H1 (cell line): ENCODE measurements at regions not wholly inside any gene's neighbourhood (a gene's known extent, or its start where the extent isn't known, plus 50 kb on each side); places are given as distances from the start of the nearest gene placed in this dataset.
A peak's percentile ranks its signal among the peaks of the same experiment; 100 is the strongest.

Experiments
- CTCF ChIA-PET: fragments of 300-600 bp; sonication (Branson Sonifier 250); formaldehyde crosslinking; loops from one replicate; lab custom pipeline; 2021; ENCODE audit not compliant: partially characterized antibody; lab: Charles Lee
- POLR2A ChIA-PET: fragments of 300-600 bp; sonication (Branson Sonifier 250); formaldehyde crosslinking; loops from one replicate; lab custom pipeline; 2021; ENCODE audit warnings: inconsistent platforms; ENCODE audit not compliant: partially characterized antibody; lab: Charles Lee
- DNase-seq, 2 experiments: peaks; one replicate each; pipeline versions ENCODE4 v3.0.0 to v3.0.0-alpha.2; 2010 to 2022; ENCODE audit warnings: low spot score in 2 of 2, low read depth in 1 of 2, mixed read lengths in 1 of 2
- FAIRE-seq: peaks from 2 replicates; lab custom pipeline; 2011; peaks lifted over from hg19 to GRCh38; lab: Jason Lieb, UNC
- H2AFZ ChIP-seq: 2 replicates; pipeline ENCODE4 v1.8.1; 2012; ENCODE audit warnings: low read length, inconsistent platforms
- H2AK5ac ChIP-seq: 2 replicates; pipeline ENCODE4 v1.6.1; 2013; ENCODE audit warnings: low read depth, low read length
- H2BK120ac ChIP-seq: replicated peaks from 2 replicates; pipeline ENCODE3; 2013; ENCODE audit warnings: low read depth, low read length, inconsistent platforms
- H2BK12ac ChIP-seq: 2 replicates; pipeline ENCODE4 v1.6.1; 2013; ENCODE audit warnings: low read depth, low read length
- H2BK15ac ChIP-seq: 2 replicates; pipeline ENCODE4 v1.6.1; 2013; ENCODE audit warnings: low read length
- H2BK20ac ChIP-seq: 2 replicates; pipeline ENCODE4 v1.6.1; 2013; ENCODE audit warnings: low read length
- H2BK5ac ChIP-seq: 2 replicates; pipeline ENCODE4 v1.6.1; 2013; ENCODE audit warnings: low read depth, low read length
- H3K14ac ChIP-seq: 2 replicates; pipeline ENCODE4 v1.6.1; 2013; ENCODE audit warnings: inconsistent platforms; ENCODE audit not compliant: insufficient read length
- H3K18ac ChIP-seq: 2 replicates; pipeline ENCODE4 v1.6.1; 2013; ENCODE audit warnings: low read length; ENCODE audit errors: extremely low read depth
- H3K23ac ChIP-seq: 2 replicates; pipeline ENCODE4 v1.6.1; 2013; ENCODE audit warnings: inconsistent platforms; ENCODE audit not compliant: insufficient read length
- H3K23me2 ChIP-seq: 2 replicates; pipeline ENCODE4 v1.6.1; 2013; ENCODE audit warnings: low read depth, low read length
- H3K27ac ChIP-seq: 2 replicates; pipeline ENCODE4 v1.6.1; 2011; ENCODE audit warnings: low read depth, low read length, inconsistent platforms
- H3K27me3 ChIP-seq, 4 experiments: replicated peaks in 1 of 4; 1 replicate in 1 of 4; 2 replicates in 3 of 4; pipeline versions ENCODE4 v1.6.1 to v1.8.1; 2011 to 2013; ENCODE audit warnings: low read length in 3 of 4, mild to moderate bottlenecking in 3 of 4, inconsistent platforms in 2 of 4, mixed read lengths in 2 of 4, moderate library complexity in 1 of 4; ENCODE audit not compliant: control insufficient read depth in 3 of 4, insufficient read depth in 3 of 4; ENCODE audit errors: extremely low read depth in 1 of 4
- H3K36me3 ChIP-seq, 4 experiments: 2 replicates each; pipeline versions ENCODE4 v1.6.1 to v1.8.1; 2011 to 2013; ENCODE audit warnings: mild to moderate bottlenecking in 4 of 4, low read length in 3 of 4, moderate library complexity in 2 of 4, control low read depth in 1 of 4, inconsistent platforms in 1 of 4; ENCODE audit not compliant: insufficient read depth in 4 of 4, control insufficient read depth in 2 of 4
- H3K4ac ChIP-seq: replicated peaks from 2 replicates; pipeline ENCODE3; 2013; ENCODE audit warnings: low read length, low read depth, mixed read lengths, inconsistent platforms; ENCODE audit not compliant: insufficient read length
- H3K4me1 ChIP-seq, 4 experiments: replicated peaks in 1 of 4; 1 replicate in 1 of 4; 2 replicates in 3 of 4; pipeline versions ENCODE4 v1.6.1 to v1.8.1; 2011 to 2013; ENCODE audit warnings: low read length in 3 of 4, inconsistent platforms in 2 of 4, mixed read lengths in 1 of 4; ENCODE audit not compliant: insufficient read depth in 4 of 4, control insufficient read depth in 3 of 4
- H3K4me2 ChIP-seq, 2 experiments: 2 replicates each; pipeline versions ENCODE4 v1.6.1 to v1.8.1; 2011 to 2013; ENCODE audit warnings: low read depth in 2 of 2, low read length in 2 of 2, control low read depth in 1 of 2, inconsistent platforms in 1 of 2, mild to moderate bottlenecking in 1 of 2; ENCODE audit not compliant: insufficient read depth in 1 of 2
- H3K4me3 ChIP-seq, 4 experiments: fragments of 200-600, 300-600 bp in 1 of 4; sonication (generic), shearing (Covaris generic), sonication (Bioruptor Twin) in 1 of 4; 2 replicates each; pipeline versions ENCODE4 v1.5.1 to v1.8.1; 2011 to 2016; ENCODE audit warnings: low read length in 4 of 4, low read depth in 3 of 4, control low read depth in 2 of 4, inconsistent platforms in 2 of 4, mild to moderate bottlenecking in 2 of 4, mixed read lengths in 1 of 4, moderate library complexity in 1 of 4; ENCODE audit not compliant: insufficient read depth in 2 of 4; ENCODE audit errors: extremely low read depth in 1 of 4
- H3K56ac ChIP-seq: replicated peaks from 2 replicates; pipeline ENCODE3; 2013; ENCODE audit warnings: low read depth, mild to moderate bottlenecking, mixed read lengths, low read length, inconsistent platforms; ENCODE audit not compliant: insufficient read length
- H3K79me1 ChIP-seq: 2 replicates; pipeline ENCODE4 v1.6.1; 2013; ENCODE audit warnings: low read depth, low read length, control low read depth
- H3K79me2 ChIP-seq, 2 experiments: 2 replicates each; pipeline versions ENCODE4 v1.6.1 to v1.8.1; 2012 to 2013; ENCODE audit warnings: low read length in 2 of 2, mild to moderate bottlenecking in 2 of 2, inconsistent platforms in 1 of 2; ENCODE audit not compliant: insufficient read depth in 2 of 2, control insufficient read depth in 1 of 2
- H3K9ac ChIP-seq, 4 experiments: replicated peaks in 1 of 4; 1 replicate in 1 of 4; 2 replicates in 3 of 4; pipeline versions ENCODE4 v1.6.1 to v1.8.1; 2011 to 2013; ENCODE audit warnings: low read depth in 3 of 4, low read length in 3 of 4, control low read depth in 2 of 4, mild to moderate bottlenecking in 2 of 4, moderate library complexity in 2 of 4, inconsistent platforms in 1 of 4; ENCODE audit errors: extremely low read depth in 1 of 4
- H3K9me3 ChIP-seq, 2 experiments: 2 replicates each; pipeline versions ENCODE4 v1.6.1 to v1.8.1; 2012 to 2013; ENCODE audit warnings: mild to moderate bottlenecking in 2 of 2, moderate library complexity in 2 of 2, control low read depth in 1 of 2, inconsistent platforms in 1 of 2, low read depth in 1 of 2, low read length in 1 of 2, mixed read lengths in 1 of 2; ENCODE audit not compliant: insufficient read depth in 2 of 2
- H4K20me1 ChIP-seq, 2 experiments: replicated peaks in 1 of 2; 2 replicates each; pipeline versions ENCODE3 to v1.8.1; 2011 to 2013; ENCODE audit warnings: inconsistent platforms in 2 of 2, low read length in 2 of 2, mild to moderate bottlenecking in 1 of 2; ENCODE audit not compliant: insufficient read depth in 2 of 2, control insufficient read depth in 1 of 2
- H4K5ac ChIP-seq: 2 replicates; pipeline ENCODE4 v1.6.1; 2013; ENCODE audit warnings: low read length, low read depth, mixed read lengths, inconsistent platforms; ENCODE audit not compliant: insufficient read length
- H4K8ac ChIP-seq: 2 replicates; pipeline ENCODE4 v1.8.0; 2013; ENCODE audit warnings: mild to moderate bottlenecking, moderate library complexity, low read length, inconsistent platforms; ENCODE audit not compliant: insufficient read depth; ENCODE audit errors: extremely low read depth
- H4K91ac ChIP-seq: replicated peaks from 2 replicates; pipeline ENCODE3; 2013; ENCODE audit warnings: low read length, mixed read lengths, inconsistent platforms; ENCODE audit not compliant: insufficient read length
- CBX5 ChIP-seq: fragments of 300-800, 300-1000 bp; sonication (generic); IDR thresholded peaks from 2 replicates; pipeline ENCODE4 v1.7.1; 2016; ENCODE audit warnings: antibody characterized with exemption, low read length, low read depth
- CTCF ChIP-seq, 3 experiments: IDR thresholded peaks; 1 replicate in 2 of 3; 2 replicates in 1 of 3; pipeline versions ENCODE4 v1.5.1 to v1.6.1; 2011; ENCODE audit warnings: low read length in 3 of 3, mild to moderate bottlenecking in 3 of 3, inconsistent platforms in 2 of 3, low read depth in 1 of 3, moderate library complexity in 1 of 3; ENCODE audit not compliant: insufficient read depth in 1 of 3; ENCODE audit errors: control extremely low read depth in 1 of 3
- EGR1 ChIP-seq: IDR thresholded peaks from 2 replicates; pipeline ENCODE4 v1.6.1; 2011; ENCODE audit warnings: low read depth, low read length, borderline replicate concordance
- GTF2F1 ChIP-seq: IDR thresholded peaks from 2 replicates; pipeline ENCODE4 v1.6.1; 2012; ENCODE audit warnings: low read depth, low read length, improper control_type of control experiment, borderline replicate concordance
- JUND ChIP-seq: IDR thresholded peaks from 2 replicates; pipeline ENCODE4 v1.6.1; 2011; ENCODE audit warnings: mild to moderate bottlenecking, improper control_type of control experiment, low read length
- KDM1A ChIP-seq: fragments of 200-600, 300-600 bp; sonication (generic); IDR thresholded peaks from 2 replicates; pipeline ENCODE4 v1.7.1; 2016; ENCODE audit warnings: mild to moderate bottlenecking, low read length, borderline replicate concordance
- KDM5A ChIP-seq: fragments of 200-600 bp; IDR thresholded peaks from 2 replicates; pipeline ENCODE4 v1.7.1; 2012; ENCODE audit warnings: mild to moderate bottlenecking, low read length, inconsistent platforms, mixed read lengths
- RBBP5 ChIP-seq: IDR thresholded peaks from 2 replicates; pipeline ENCODE4 v1.7.1; 2012; ENCODE audit warnings: low read depth, mild to moderate bottlenecking, inconsistent platforms, low read length, moderate library complexity, borderline replicate concordance
- RFX5 ChIP-seq: IDR thresholded peaks from 2 replicates; pipeline ENCODE4 v1.6.1; 2011; ENCODE audit warnings: low read depth, low read length, improper control_type of control experiment, borderline replicate concordance
- SIN3A ChIP-seq, 2 experiments: IDR thresholded peaks in 1 of 2; conservative IDR thresholded peaks in 1 of 2; 2 replicates each; pipeline ENCODE4 v1.6.1; 2011 to 2012; ENCODE audit warnings: low read length in 2 of 2, improper control_type of control experiment in 1 of 2, low read depth in 1 of 2, mild to moderate bottlenecking in 1 of 2
- SP2 ChIP-seq: IDR thresholded peaks from 2 replicates; pipeline ENCODE4 v1.6.1; 2012; ENCODE audit warnings: mild to moderate bottlenecking, low read length, inconsistent platforms
- SP4 ChIP-seq: IDR thresholded peaks from 2 replicates; pipeline ENCODE4 v1.6.1; 2012; ENCODE audit warnings: low read length, inconsistent platforms
- TBP ChIP-seq: IDR thresholded peaks from 2 replicates; pipeline ENCODE4 v1.6.1; 2011; ENCODE audit warnings: low read depth, low read length, improper control_type of control experiment
- WGBS, 2 experiments: shearing (Covaris generic) in 1 of 2; methylation state at CpG; one replicate each; pipeline versions ENCODE4 v1.1.6 to v1.1.7; 2013 to 2015; ENCODE audit warnings: low lambda C conversion rate in 2 of 2, mixed read lengths in 2 of 2, inconsistent platforms in 1 of 2, low coverage in 1 of 2, missing lambda C conversion rate in 1 of 2; ENCODE audit not compliant: insufficient replicate concordance in 2 of 2, insufficient coverage in 1 of 2, insufficient read length in 1 of 2; ENCODE audit errors: extremely low coverage in 1 of 2, missing lambda C conversion rate in 1 of 2; 5-methylcytosine and 5-hydroxymethylcytosine counted together

- POLR2A ChIA-PET, result interaction anchor here (1.2 kb wide), 1 partner anchor 14 kb away, joined by 3 read pairs; no protein-coding TSS in a partner anchor
- H3K27me3 ChIP-seq, result no peaks in the 10 kb centered on the region
- no peak overlapping the region for H3K9ac ChIP-seq
- no peaks in the 10 kb centered on the region for H3K4me1 ChIP-seq
- H3K4me2 ChIP-seq, result no peak overlapping the region
- H2BK5ac ChIP-seq, result no peak overlapping the region
- no peak overlapping the region for H4K5ac ChIP-seq
- H3K4ac ChIP-seq, result no peak overlapping the region
- H3K9me3 ChIP-seq, result no peaks in the 10 kb centered on the region; a peak in 1 of 4 replicates
- H3K23ac ChIP-seq, result no peak overlapping the region
- H2BK12ac ChIP-seq, result no peak overlapping the region
- FAIRE-seq, result no peak
- no peak overlapping the region for H2BK20ac ChIP-seq
- no peak overlapping the region for H2BK120ac ChIP-seq
- no peak overlapping the region for H3K4me3 ChIP-seq
- peak overlapping the region; percentile 77 for H2AFZ ChIP-seq
- H3K56ac ChIP-seq, result no peak overlapping the region
- no peak overlapping the region for H2AK5ac ChIP-seq
- DNase-seq, result no peak
- 84% methylated on average over 10 of the region's 10 CpGs; no CpG with 5 or more reads in 1 of the 2 experiments for WGBS, 2 experiments
- H3K79me2 ChIP-seq, result no peaks in the 10 kb centered on the region
- no peak overlapping the region for H4K91ac ChIP-seq
- CTCF ChIA-PET, result interaction anchor here (1.2 kb wide), 1 partner anchor 579 kb away, joined by 3 read pairs; no protein-coding TSS in a partner anchor
- H3K14ac ChIP-seq, result no peak overlapping the region
- no peaks in the 10 kb centered on the region for H3K36me3 ChIP-seq
- H3K79me1 ChIP-seq, result no peaks in the 10 kb centered on the region
- no peaks in the 10 kb centered on the region for H4K20me1 ChIP-seq
- H3K23me2 ChIP-seq, result no peaks in the 10 kb centered on the region
- no peak overlapping the region for H3K27ac ChIP-seq
- H4K8ac ChIP-seq, result no peak overlapping the region
- H2BK15ac ChIP-seq, result no peak overlapping the region
- no peak overlapping the region for H3K18ac ChIP-seq
- TF ChIP-seq KDM1A (no peak), CBX5 (no peak), SIN3A (conservative IDR thresholded peaks at IDR 0.05 in 1 of 2, IDR thresholded peaks at IDR 0.05 in 1 of 2; ENCODE audit: low read depth in 1 of 2, low read length in 2 of 2) (no peak), RBBP5 (no peak), SP4 (no peak), RFX5 (no peak), TBP (no peak), SP2 (no peak), JUND (no peak), KDM5A (no peak), CTCF (IDR thresholded peaks at IDR 0.05; ENCODE audit: control extremely low read depth in 1 of 3, insufficient read depth in 1 of 3, low read depth in 1 of 3, low read length in 3 of 3) (no peak), GTF2F1 (no peak), EGR1 (no peak)
These were observed 407.1 kb upstream of the PFKP start for GRCh38 chr10:2660276-2660675.
